ENCODE measurements at regions not wholly inside any gene's neighbourhood (a gene's known extent, or its start where the extent isn't known, plus 50 kb on each side); places are given as distances from the start of the nearest gene placed in this dataset.

- DNase-seq, result no peak
Observed at GRCh38 chr13:64347664-64348063, 2882.5 kb downstream of the PCDH9 start.

- no peak for DNase-seq
Observed at GRCh38 chr13:64339373-64340063, 2890.6 kb downstream of the PCDH9 start.

- DNase-seq, result no peak
Observed at GRCh38 chr13:64338671-64339070, 2891.5 kb downstream of the PCDH9 start.

GRCh38 chr13:64333888-64334287, 2896.2 kb downstream of the PCDH9 start:
- DNase-seq, result no peak

GRCh38 chr13:64332048-64332447, 2898.1 kb downstream of the PCDH9 start:
- DNase-seq, result peak; percentile 58

GRCh38 chr13:64327505-64328194, 2902.5 kb downstream of the PCDH9 start:
- no peak for DNase-seq

- no peak for DNase-seq
Observed at GRCh38 chr13:64314331-64314730, 2898.7 kb upstream of the PCDH20 start.

- no peak for DNase-seq
Observed at GRCh38 chr13:64311948-64312347, 2896.3 kb upstream of the PCDH20 start.

- DNase-seq, result no peak
Observed at GRCh38 chr13:64311112-64311511, 2895.5 kb upstream of the PCDH20 start.

- DNase-seq, result no peak
Observed at GRCh38 chr13:64305246-64305645, 2889.6 kb upstream of the PCDH20 start.

GRCh38 chr13:64300239-64300638, 2884.6 kb upstream of the PCDH20 start:
- no peak for DNase-seq

- no peak for DNase-seq
Observed at GRCh38 chr13:64293923-64294322, 2878.3 kb upstream of the PCDH20 start.

- no peak for DNase-seq
Observed at GRCh38 chr13:64289702-64290101, 2874.1 kb upstream of the PCDH20 start.

GRCh38 chr13:64283926-64284325, 2868.3 kb upstream of the PCDH20 start:
- no peak for DNase-seq

GRCh38 chr13:64278493-64278892, 2862.8 kb upstream of the PCDH20 start:
- DNase-seq, result no peak

- no peak for DNase-seq
Observed at GRCh38 chr13:64277097-64277496, 2861.4 kb upstream of the PCDH20 start.

GRCh38 chr13:64276232-64276631, 2860.6 kb upstream of the PCDH20 start:
- no peak for DNase-seq

GRCh38 chr13:64274481-64275217, 2859.0 kb upstream of the PCDH20 start:
- DNase-seq, result no peak

- DNase-seq, result no peak
Observed at GRCh38 chr13:64273780-64274179, 2858.1 kb upstream of the PCDH20 start.

- DNase-seq, result no peak
Observed at GRCh38 chr13:64272681-64273080, 2857.0 kb upstream of the PCDH20 start.

- DNase-seq, result no peak
Observed at GRCh38 chr13:64266024-64266423, 2850.4 kb upstream of the PCDH20 start.

- no peak for DNase-seq
Observed at GRCh38 chr13:64263285-64263684, 2847.6 kb upstream of the PCDH20 start.

- no peak for DNase-seq
Observed at GRCh38 chr13:64256751-64257150, 2841.1 kb upstream of the PCDH20 start.

- no peak for DNase-seq
Observed at GRCh38 chr13:64255988-64256387, 2840.3 kb upstream of the PCDH20 start.

Measured in NCI-H1694 treated with DMSO at 0.1 percent for 48 hours (cell line).